IMR-90 (cell line): ENCODE measurements at regions not wholly inside any gene's neighbourhood (a gene's known extent, or its start where the extent isn't known, plus 50 kb on each side); places are given as distances from the start of the nearest gene placed in this dataset.

ENCODE experiments used
- ATAC-seq: fragments of 200-7000 bp; cut with Tn5 transposase; 2 replicates; pipeline ENCODE4 v1.9.1; 2020; ENCODE audit warnings: low read depth, mild to moderate bottlenecking, moderate library complexity
- BruUV-seq: library from RNA; stranded (reverse); fragments of 400-500 nt; replicated peaks from 2 replicates; lab custom pipeline; 2021; lab: Mats Ljungman, UMichigan
- CTCF ChIA-PET: fragments of 300-600 bp; formaldehyde crosslinking; extraction: SDS; loops from one replicate; lab custom pipeline; 2021; ENCODE audit warnings: antibody characterized with exemption; lab: Yijun Ruan, JAX
- POLR2A ChIA-PET: fragments of 300-600 bp; sonication (Branson Sonifier 250); formaldehyde crosslinking; loops from one replicate; lab custom pipeline; 2022; ENCODE audit warnings: antibody characterized with exemption; ENCODE audit not compliant: unreplicated experiment; lab: Charles Lee
- DNase-seq: peaks from one replicate; pipeline ENCODE4 v3.0.0; 2013
- H2AFZ ChIP-seq: replicated peaks from 2 replicates; pipeline ENCODE3; 2013; ENCODE audit warnings: low read length, mild to moderate bottlenecking; ENCODE audit not compliant: poor library complexity
- H2AK5ac ChIP-seq: 2 replicates; pipeline ENCODE4 v1.6.1; 2013; ENCODE audit warnings: low read depth, low read length, inconsistent platforms
- H2AK9ac ChIP-seq: replicated peaks from 2 replicates; pipeline ENCODE3; 2013; ENCODE audit warnings: mild to moderate bottlenecking, low read depth, low read length, moderate library complexity; ENCODE audit not compliant: poor library complexity
- H2BK120ac ChIP-seq: 2 replicates; pipeline ENCODE4 v1.6.1; 2013; ENCODE audit warnings: low read depth, low read length, inconsistent platforms
- H2BK15ac ChIP-seq: 3 replicates; pipeline ENCODE4 v1.6.1; 2013; ENCODE audit warnings: low read depth, low read length, inconsistent platforms
- H2BK20ac ChIP-seq: 2 replicates; pipeline ENCODE4 v1.6.1; 2013; ENCODE audit warnings: low read depth, mild to moderate bottlenecking, inconsistent platforms, low read length, moderate library complexity
- H2BK5ac ChIP-seq: 2 replicates; pipeline ENCODE4 v1.6.1; 2013; ENCODE audit warnings: mild to moderate bottlenecking, low read depth, low read length, inconsistent platforms; ENCODE audit not compliant: poor library complexity, severe bottlenecking
- H3K14ac ChIP-seq: replicated peaks from 2 replicates; pipeline ENCODE4 v1.6.1; 2013; ENCODE audit warnings: low read depth, low read length, inconsistent platforms
- H3K18ac ChIP-seq: 2 replicates; pipeline ENCODE4 v1.6.1; 2013; ENCODE audit warnings: low read depth, low read length, control low read depth
- H3K23ac ChIP-seq: 2 replicates; pipeline ENCODE4 v1.6.1; 2013; ENCODE audit warnings: low read depth, low read length, inconsistent platforms
- H3K27ac ChIP-seq: 2 replicates; pipeline ENCODE4 v1.5.1; 2013; ENCODE audit warnings: mild to moderate bottlenecking, control low read depth, low read length; ENCODE audit not compliant: insufficient read depth
- H3K27me3 ChIP-seq: 2 replicates; pipeline ENCODE4 v1.6.1; 2013; ENCODE audit warnings: low read length; ENCODE audit not compliant: control insufficient read depth, insufficient read depth
- H3K36me3 ChIP-seq: 2 replicates; pipeline ENCODE4 v1.6.1; 2013; ENCODE audit warnings: low read length, mixed read lengths; ENCODE audit not compliant: control insufficient read depth, insufficient read depth
- H3K4ac ChIP-seq: 2 replicates; pipeline ENCODE4 v1.6.1; 2013; ENCODE audit warnings: low read depth, low read length, inconsistent platforms
- H3K4me1 ChIP-seq: 2 replicates; pipeline ENCODE4 v1.6.1; 2013; ENCODE audit warnings: low read length, mixed read lengths; ENCODE audit not compliant: control insufficient read depth, insufficient read depth
- H3K4me2 ChIP-seq: 2 replicates; pipeline ENCODE4 v1.6.1; 2013; ENCODE audit warnings: low read depth, mild to moderate bottlenecking, control low read depth, low read length, moderate library complexity
- H3K4me3 ChIP-seq: 2 replicates; pipeline ENCODE4 v1.5.1; 2013; ENCODE audit warnings: low read depth, mild to moderate bottlenecking, control low read depth, low read length, moderate library complexity; ENCODE audit not compliant: insufficient read depth
- H3K56ac ChIP-seq: 2 replicates; pipeline ENCODE4 v1.6.1; 2013; ENCODE audit warnings: low read length, inconsistent platforms; ENCODE audit not compliant: insufficient read depth; ENCODE audit errors: extremely low read depth
- H3K79me1 ChIP-seq, 2 experiments: 2 replicates each; pipeline ENCODE4 v1.6.1; 2013; ENCODE audit warnings: low read length in 2 of 2, inconsistent platforms in 1 of 2, low read depth in 1 of 2
- H3K9ac ChIP-seq: 2 replicates; pipeline ENCODE4 v1.6.1; 2013; ENCODE audit warnings: low read depth, low read length, control low read depth
- H3K9me1 ChIP-seq: 2 replicates; pipeline ENCODE4 v1.6.1; 2013; ENCODE audit warnings: low read length, inconsistent platforms; ENCODE audit not compliant: insufficient read depth
- H3K9me3 ChIP-seq: 2 replicates; pipeline ENCODE4 v1.6.1; 2013; ENCODE audit warnings: low read length; ENCODE audit not compliant: control insufficient read depth, insufficient read depth
- H4K20me1 ChIP-seq: 2 replicates; pipeline ENCODE4 v1.6.1; 2013; ENCODE audit warnings: low read length, inconsistent platforms; ENCODE audit not compliant: insufficient read depth
- H4K5ac ChIP-seq: 2 replicates; pipeline ENCODE4 v1.6.1; 2013; ENCODE audit warnings: mild to moderate bottlenecking, low read depth, low read length, control low read depth
- H4K8ac ChIP-seq, 2 experiments: 2 replicates each; pipeline ENCODE4 v1.6.1; 2013; ENCODE audit warnings: low read depth in 2 of 2, low read length in 2 of 2, control low read depth in 1 of 2, inconsistent platforms in 1 of 2
- H4K91ac ChIP-seq: 2 replicates; pipeline ENCODE4 v1.6.1; 2013; ENCODE audit warnings: low read depth, low read length, inconsistent platforms; ENCODE audit not compliant: insufficient read depth
- CEBPB ChIP-seq: IDR thresholded peaks from 2 replicates; pipeline ENCODE4 v1.6.1; 2012; ENCODE audit warnings: low read depth, low read length, improper control_type of control experiment
- CHD1 ChIP-seq: IDR thresholded peaks from 2 replicates; pipeline ENCODE4 v1.6.1; 2012; ENCODE audit warnings: low read depth, low read length, improper control_type of control experiment
- CTCF ChIP-seq: conservative IDR thresholded peaks from 2 replicates; pipeline ENCODE4 v1.5.1; 2012; ENCODE audit warnings: mild to moderate bottlenecking, low read depth, low read length, improper control_type of control experiment
- ELK1 ChIP-seq: fragments of 150-350 bp; IDR thresholded peaks from 2 replicates; pipeline ENCODE4 v1.6.1; 2016; ENCODE audit warnings: low read depth, mild to moderate bottlenecking, low read length, moderate library complexity, borderline replicate concordance
- FOS ChIP-seq: fragments of 150-350 bp; IDR thresholded peaks from 2 replicates; pipeline ENCODE4 v1.6.1; 2016; ENCODE audit warnings: low read depth, low read length
- MAFK ChIP-seq: IDR thresholded peaks from 2 replicates; pipeline ENCODE4 v1.6.1; 2012; ENCODE audit warnings: low read depth, low read length, improper control_type of control experiment
- MAZ ChIP-seq: IDR thresholded peaks from 2 replicates; pipeline ENCODE4 v1.6.1; 2012; ENCODE audit warnings: low read depth, mild to moderate bottlenecking, low read length, improper control_type of control experiment, moderate library complexity, borderline replicate concordance
- MXI1 ChIP-seq: IDR thresholded peaks from 2 replicates; pipeline ENCODE4 v1.6.1; 2012; ENCODE audit warnings: low read depth, mild to moderate bottlenecking, low read length, moderate library complexity, borderline replicate concordance
- NFE2L2 ChIP-seq: fragments of 150-350 bp; IDR thresholded peaks from 2 replicates; pipeline ENCODE4 v1.6.1; 2016; ENCODE audit warnings: low read depth, mild to moderate bottlenecking, low read length
- RAD21 ChIP-seq: IDR thresholded peaks from 2 replicates; pipeline ENCODE4 v1.6.1; 2012; ENCODE audit warnings: low read length, improper control_type of control experiment
- RFX5 ChIP-seq: IDR thresholded peaks from 2 replicates; pipeline ENCODE4 v1.8.0; 2012; ENCODE audit warnings: low read depth, mild to moderate bottlenecking, low read length, moderate library complexity
- SMC3 ChIP-seq: fragments of 150-350 bp; IDR thresholded peaks from 2 replicates; pipeline ENCODE4 v1.6.1; 2016; ENCODE audit warnings: low read depth, mild to moderate bottlenecking, antibody characterized with exemption, low read length, moderate library complexity
- USF2 ChIP-seq: fragments of 150-350 bp; IDR thresholded peaks from 2 replicates; pipeline ENCODE4 v1.6.1; 2017; ENCODE audit warnings: mild to moderate bottlenecking, antibody characterized with exemption, low read length, low read depth
- WGBS, 2 experiments: methylation state at CpG; one replicate each; pipeline versions ENCODE4 v1.1.5 to v1.1.7; 2013; ENCODE audit warnings: missing lambda C conversion rate in 2 of 2; ENCODE audit not compliant: insufficient read length in 1 of 2; ENCODE audit errors: extremely low coverage in 2 of 2; 5-methylcytosine and 5-hydroxymethylcytosine counted together
- dilution Hi-C: fragments of 300-500 bp; cut with HindIII; formaldehyde crosslinking; loops from one replicate; pipeline ENCODE4 v1.14.3; 2018; ENCODE audit warnings: low sequenced_read_pairs; ENCODE audit not compliant: unreplicated experiment
- in situ Hi-C: fragments of 300-500 bp; cut with MboI; formaldehyde crosslinking; loops from 3 replicates; pipeline ENCODE4 v1.14.3; 2019; ENCODE audit warnings: low sequenced_read_pairs, inconsistent platforms, mixed read lengths
- intact Hi-C: fragments of 100-400 bp; cut with micrococcal nuclease; formaldehyde crosslinking; loops from 2 replicates; pipeline ENCODE4 v1.10.0; 2022

GRCh38 chr12:89775063-89775985 lies 66.7 kb upstream of the ATP2B1 start:
- H4K20me1 ChIP-seq = no peaks in the 10 kb centered on the region
- DNase-seq (peak; percentile 71), ATAC-seq (peak; percentile 85)
- CTCF ChIA-PET = interaction anchor here (0.6 kb wide), 1 partner anchor 96 kb away, joined by 3 read pairs; no protein-coding TSS in a partner anchor
- dilution Hi-C loops (no loop called here), intact Hi-C loops (no loop called here), in situ Hi-C loops (no loop called here)
- no peak overlapping the region for H3K18ac ChIP-seq
- peaks cover 4% of the 10 kb centered on the region; the same call in 1 of the 2 replicates for H3K9me1 ChIP-seq
- H2AK5ac ChIP-seq = no peak overlapping the region; the same call in 1 of the 2 replicates
- no CpG with 5 or more reads among the region's 6 CpGs for WGBS, 2 experiments
- H2AK9ac ChIP-seq = no peak overlapping the region
- H2BK15ac ChIP-seq = no peak overlapping the region; the same call in 1 of the 3 replicates
- H3K56ac ChIP-seq = peak overlapping the region; percentile 24; the same call in 1 of the 2 replicates
- H2BK20ac ChIP-seq = peak overlapping the region; percentile 80
- H4K8ac ChIP-seq = peak overlapping the region in 1 of 2 experiments; percentile 23; a peak in 1 of 4 replicates
- no peak overlapping the region for H3K23ac ChIP-seq
- no peak overlapping the region for H2AFZ ChIP-seq
- no peaks in the 10 kb centered on the region for H3K9me3 ChIP-seq
- peak overlapping the region; percentile 78 for H2BK120ac ChIP-seq
- BruUV-seq = no TSS peak
- no peak overlapping the region for H3K9ac ChIP-seq
- no peaks in the 10 kb centered on the region for H3K79me1 ChIP-seq
- no peak overlapping the region for H3K27ac ChIP-seq
- POLR2A ChIA-PET = interaction anchor here (0.7 kb wide), 1 partner anchor 338 kb away, joined by 3 read pairs; no protein-coding TSS in a partner anchor
- H3K4me3 ChIP-seq = no peak overlapping the region
- peaks cover 2% of the 10 kb centered on the region for H3K4me1 ChIP-seq
- no peak overlapping the region for H3K14ac ChIP-seq
- peak overlapping the region; percentile 25; the same call in 1 of the 2 replicates for H4K5ac ChIP-seq
- no peaks in the 10 kb centered on the region for H3K36me3 ChIP-seq
- peak overlapping the region; percentile 42 for H2BK5ac ChIP-seq
- H3K27me3 ChIP-seq = no peaks in the 10 kb centered on the region
- peak overlapping the region; percentile 42 for H3K4ac ChIP-seq
- TF ChIP-seq CTCF = no peak
- TF ChIP-seq MAFK = no peak
- no peak for TF ChIP-seq ELK1
- TF ChIP-seq MXI1 = no peak
- TF ChIP-seq SMC3 = no peak
- no peak for TF ChIP-seq MAZ
- TF ChIP-seq CEBPB = no peak
- TF ChIP-seq NFE2L2 = no peak
- TF ChIP-seq USF2 = no peak
- no peak for TF ChIP-seq RAD21
- TF ChIP-seq CHD1 = no peak
- TF ChIP-seq RFX5 = no peak
- TF ChIP-seq FOS = no peak
- peak overlapping the region; percentile 64; the same call in 1 of the 2 replicates for H3K4me2 ChIP-seq
- no peak overlapping the region for H4K91ac ChIP-seq
